ENCODE measurements at regions not wholly inside any gene's neighbourhood (a gene's known extent, or its start where the extent isn't known, plus 50 kb on each side); places are given as distances from the start of the nearest gene placed in this dataset.

DNA sequence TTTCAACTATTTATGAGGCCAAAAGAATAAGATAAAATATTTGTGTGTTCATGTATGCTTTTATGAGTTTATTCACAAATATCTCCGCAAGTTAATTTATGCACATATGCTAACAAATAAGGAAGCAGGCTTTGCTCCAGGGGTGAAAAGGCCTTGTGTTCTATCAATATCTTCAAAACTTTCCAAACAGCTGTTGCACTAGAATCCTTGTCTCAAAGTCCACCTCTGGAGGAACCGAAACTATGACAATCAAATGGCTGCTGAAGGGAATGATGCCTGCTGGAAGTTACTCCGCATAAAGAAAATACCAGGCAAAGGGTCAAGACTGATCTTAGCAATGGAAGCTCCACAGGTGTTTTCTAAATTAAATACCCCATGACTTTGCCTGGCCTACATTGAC is 145.0 kb upstream of the GHITM start:
- TF ChIP-seq POLR2A (IDR thresholded peaks at IDR 0.05) (no peak), POLR2AphosphoS5 (IDR thresholded peaks at IDR 0.05) (no peak)
- TF ChIP-seq, protein P1, sequence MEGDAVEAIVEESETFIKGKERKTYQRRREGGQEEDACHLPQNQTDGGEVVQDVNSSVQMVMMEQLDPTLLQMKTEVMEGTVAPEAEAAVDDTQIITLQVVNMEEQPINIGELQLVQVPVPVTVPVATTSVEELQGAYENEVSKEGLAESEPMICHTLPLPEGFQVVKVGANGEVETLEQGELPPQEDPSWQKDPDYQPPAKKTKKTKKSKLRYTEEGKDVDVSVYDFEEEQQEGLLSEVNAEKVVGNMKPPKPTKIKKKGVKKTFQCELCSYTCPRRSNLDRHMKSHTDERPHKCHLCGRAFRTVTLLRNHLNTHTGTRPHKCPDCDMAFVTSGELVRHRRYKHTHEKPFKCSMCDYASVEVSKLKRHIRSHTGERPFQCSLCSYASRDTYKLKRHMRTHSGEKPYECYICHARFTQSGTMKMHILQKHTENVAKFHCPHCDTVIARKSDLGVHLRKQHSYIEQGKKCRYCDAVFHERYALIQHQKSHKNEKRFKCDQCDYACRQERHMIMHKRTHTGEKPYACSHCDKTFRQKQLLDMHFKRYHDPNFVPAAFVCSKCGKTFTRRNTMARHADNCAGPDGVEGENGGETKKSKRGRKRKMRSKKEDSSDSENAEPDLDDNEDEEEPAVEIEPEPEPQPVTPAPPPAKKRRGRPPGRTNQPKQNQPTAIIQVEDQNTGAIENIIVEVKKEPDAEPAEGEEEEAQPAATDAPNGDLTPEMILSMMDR (IDR thresholded peaks at IDR 0.05) = no peak

Data from prostate gland (tissue), 2 donors.